ENCODE measurements at regions not wholly inside any gene's neighbourhood (a gene's known extent, or its start where the extent isn't known, plus 50 kb on each side); places are given as distances from the start of the nearest gene placed in this dataset.

DNA sequence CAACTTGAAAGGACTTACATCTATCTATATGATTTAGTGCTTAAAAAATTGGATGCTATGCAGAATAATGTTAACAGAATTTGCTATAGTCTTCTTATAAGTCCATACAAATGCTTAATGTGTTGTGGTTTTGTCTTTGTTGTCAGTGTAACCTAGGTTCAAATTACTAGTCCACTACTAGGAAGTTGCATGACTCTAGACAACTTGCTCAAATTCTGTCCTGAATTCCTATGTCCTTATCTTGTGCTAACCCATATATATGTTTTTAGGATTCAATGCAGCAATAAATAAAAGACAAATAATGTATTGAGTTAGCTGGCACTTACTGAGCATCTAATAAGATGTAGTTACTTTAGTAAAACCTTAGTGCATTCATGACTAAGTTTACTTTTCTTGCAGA, 276.5 kb upstream of the KCNMB2 start:
- Histone ChIP-seq H3K27ac (no peak overlapping the region), H3K4me3 (no peak overlapping the region), H3K4me1 (peaks cover 0 to 14% (median 6%) of the 10 kb centered on the region in 4 donors), H3K27me3 (no peaks in the 10 kb centered on the region), H3K36me3 (no peaks in the 10 kb centered on the region), H3K9me3 (no peaks in the 10 kb centered on the region)
- TF ChIP-seq POLR2A (IDR thresholded peaks at IDR 0.05) (no peak), EP300 (IDR thresholded peaks at IDR 0.05) (no peak)
- intact Hi-C loops (cut with DNase I): no loop called here
- DNase-seq: no peak

GRCh38 chr3:178260887-178261565, 275.2 kb upstream of the KCNMB2 start:
- 11 to 39% methylated on average over 4 of the region's 4 CpGs for WGBS, 2 donors
- Histone ChIP-seq H3K27ac (no peak overlapping the region), H3K9me3 (no peaks in the 10 kb centered on the region), H3K4me3 (no peak overlapping the region), H3K4me1 (peaks cover 0 to 14% (median 6%) of the 10 kb centered on the region in 4 donors), H3K36me3 (no peaks in the 10 kb centered on the region), H3K27me3 (no peaks in the 10 kb centered on the region)
- DNase-seq: no peak
- intact Hi-C loops (cut with DNase I): no loop called here
- no peak for TF ChIP-seq POLR2AphosphoS5 (IDR thresholded peaks at IDR 0.05)
- TF ChIP-seq EP300 (IDR thresholded peaks at IDR 0.05): no peak
- TF ChIP-seq CTCF (IDR thresholded peaks at IDR 0.05): no peak
- no peak for TF ChIP-seq POLR2A (IDR thresholded peaks at IDR 0.05)

- H3K9me3 ChIP-seq: no peaks in the 10 kb centered on the region
- intact Hi-C loops (cut with DNase I): no loop called here
- TF ChIP-seq POLR2AphosphoS5 (IDR thresholded peaks at IDR 0.05) (no peak), CTCF (IDR thresholded peaks at IDR 0.05) (no peak), POLR2A (IDR thresholded peaks at IDR 0.05) (no peak), EP300 (IDR thresholded peaks at IDR 0.05) (no peak)
- peaks cover 0 to 14% (median 6%) of the 10 kb centered on the region in 4 donors for H3K4me1 ChIP-seq
- no peak for DNase-seq
- no peaks in the 10 kb centered on the region for H3K27me3 ChIP-seq
- 70 to 72% methylated on average over 2 of the region's 2 CpGs for WGBS, 2 donors
- H3K27ac ChIP-seq: no peak overlapping the region
- H3K36me3 ChIP-seq: no peaks in the 10 kb centered on the region
- H3K4me3 ChIP-seq: no peak overlapping the region
These were observed 272.9 kb upstream of the KCNMB2 start for GRCh38 chr3:178263236-178263916.

DNA sequence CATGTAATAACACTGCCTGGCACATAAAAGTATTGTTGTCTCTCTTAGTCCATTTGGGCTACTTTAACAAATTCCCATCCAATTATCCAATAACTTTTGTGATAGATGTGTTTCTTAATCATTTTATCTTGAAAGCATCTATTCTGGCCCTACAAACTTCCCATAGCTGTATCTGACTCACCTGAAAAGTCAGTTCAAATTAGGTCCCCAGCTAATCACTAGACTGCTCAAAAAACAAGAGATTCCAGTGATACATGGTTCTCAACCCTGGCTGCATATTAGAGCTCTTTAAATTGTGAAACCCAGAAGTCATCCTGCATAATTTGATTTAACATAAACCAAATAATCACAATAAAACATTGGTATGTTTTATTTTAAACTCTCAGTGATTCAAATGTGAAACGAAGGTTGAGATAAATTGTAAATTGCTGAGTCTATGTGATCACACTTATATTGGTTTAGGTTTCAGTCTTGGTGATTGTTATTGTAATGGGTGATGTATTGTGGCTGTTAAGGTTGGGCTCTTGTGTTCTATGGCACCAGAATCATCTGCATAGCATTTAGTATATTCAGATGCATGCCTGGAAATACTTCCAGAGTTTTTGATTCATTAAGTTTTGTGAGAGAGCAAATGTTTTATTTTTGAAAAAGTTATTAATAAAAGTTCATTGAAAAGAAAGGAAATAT, 268.9 kb upstream of the KCNMB2 start:
- Histone ChIP-seq H3K4me3 (no peak overlapping the region), H3K27me3 (no peaks in the 10 kb centered on the region), H3K4me1 (no peaks in the 10 kb centered on the region), H3K9me3 (no peaks in the 10 kb centered on the region), H3K27ac (no peak overlapping the region), H3K36me3 (no peaks in the 10 kb centered on the region)
- TF ChIP-seq EP300 (IDR thresholded peaks at IDR 0.05) (no peak), POLR2A (IDR thresholded peaks at IDR 0.05) (no peak), CTCF (IDR thresholded peaks at IDR 0.05) (no peak), POLR2AphosphoS5 (IDR thresholded peaks at IDR 0.05) (no peak)
- no peak for DNase-seq
- intact Hi-C loops (cut with DNase I): no loop called here
- 50 to 60% methylated on average over 1 of the region's 1 CpG for WGBS, 2 donors

DNA sequence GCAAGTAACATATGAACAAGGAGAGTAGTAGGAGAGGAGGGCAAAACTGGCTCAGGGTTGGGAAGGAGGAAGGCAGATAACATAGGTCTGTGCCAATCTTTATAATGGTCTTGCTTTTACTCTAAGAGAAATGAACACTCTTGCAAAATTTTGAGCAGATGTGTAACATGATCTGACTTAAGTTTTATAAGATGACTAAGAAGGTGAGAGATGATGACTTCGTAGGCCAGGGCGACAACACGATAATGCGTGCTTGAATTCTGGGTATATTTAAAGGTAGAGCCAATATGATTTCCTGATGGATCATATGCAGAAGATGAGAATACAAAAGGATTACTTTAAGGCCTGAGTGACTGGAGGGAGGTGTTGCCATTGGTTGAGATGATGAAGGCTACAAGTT, 265.4 kb upstream of the KCNMB2 start:
- Histone ChIP-seq H3K27ac (no peak overlapping the region), H3K4me1 (no peaks in the 10 kb centered on the region), H3K27me3 (no peaks in the 10 kb centered on the region), H3K36me3 (no peaks in the 10 kb centered on the region), H3K4me3 (no peak overlapping the region), H3K9me3 (no peaks in the 10 kb centered on the region)
- 93 to 96% methylated on average over 4 of the region's 4 CpGs for WGBS, 2 donors
- DNase-seq: no peak
- TF ChIP-seq POLR2A (IDR thresholded peaks at IDR 0.05) (no peak), POLR2AphosphoS5 (IDR thresholded peaks at IDR 0.05) (no peak), EP300 (IDR thresholded peaks at IDR 0.05) (no peak), CTCF (IDR thresholded peaks at IDR 0.05) (no peak)
- intact Hi-C loops (cut with DNase I): no loop called here
